ENCODE measurements at regions not wholly inside any gene's neighbourhood (a gene's known extent, or its start where the extent isn't known, plus 50 kb on each side); places are given as distances from the start of the nearest gene placed in this dataset.

DNA sequence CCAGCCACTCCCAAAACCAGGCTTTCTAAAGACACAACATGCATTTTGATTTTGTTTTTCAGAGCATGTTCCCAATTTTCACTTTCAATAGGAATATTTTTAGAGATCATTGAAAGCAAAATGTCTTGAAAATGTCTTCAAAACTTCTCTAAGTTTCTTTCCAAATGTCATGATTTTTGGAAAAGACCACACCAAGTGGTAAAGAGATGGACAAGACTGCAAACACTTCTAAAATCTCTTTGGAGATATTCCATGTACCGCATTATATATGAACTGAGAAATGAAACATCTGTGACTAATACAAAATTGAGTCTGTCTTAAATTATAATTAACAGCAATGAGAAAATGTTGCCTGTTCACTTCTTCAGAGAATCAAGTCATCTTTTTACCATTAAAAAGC, 418.0 kb upstream of the PKN2 start:
- TF ChIP-seq, protein P1, sequence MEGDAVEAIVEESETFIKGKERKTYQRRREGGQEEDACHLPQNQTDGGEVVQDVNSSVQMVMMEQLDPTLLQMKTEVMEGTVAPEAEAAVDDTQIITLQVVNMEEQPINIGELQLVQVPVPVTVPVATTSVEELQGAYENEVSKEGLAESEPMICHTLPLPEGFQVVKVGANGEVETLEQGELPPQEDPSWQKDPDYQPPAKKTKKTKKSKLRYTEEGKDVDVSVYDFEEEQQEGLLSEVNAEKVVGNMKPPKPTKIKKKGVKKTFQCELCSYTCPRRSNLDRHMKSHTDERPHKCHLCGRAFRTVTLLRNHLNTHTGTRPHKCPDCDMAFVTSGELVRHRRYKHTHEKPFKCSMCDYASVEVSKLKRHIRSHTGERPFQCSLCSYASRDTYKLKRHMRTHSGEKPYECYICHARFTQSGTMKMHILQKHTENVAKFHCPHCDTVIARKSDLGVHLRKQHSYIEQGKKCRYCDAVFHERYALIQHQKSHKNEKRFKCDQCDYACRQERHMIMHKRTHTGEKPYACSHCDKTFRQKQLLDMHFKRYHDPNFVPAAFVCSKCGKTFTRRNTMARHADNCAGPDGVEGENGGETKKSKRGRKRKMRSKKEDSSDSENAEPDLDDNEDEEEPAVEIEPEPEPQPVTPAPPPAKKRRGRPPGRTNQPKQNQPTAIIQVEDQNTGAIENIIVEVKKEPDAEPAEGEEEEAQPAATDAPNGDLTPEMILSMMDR (conservative IDR thresholded peaks at IDR 0.05; ENCODE audit: low read depth, low read length): no peak
- DNase-seq (ENCODE audit: low read depth): no peak
- H3K4me3 ChIP-seq (ENCODE audit: low read depth, low read length): no peak overlapping the region

DNA sequence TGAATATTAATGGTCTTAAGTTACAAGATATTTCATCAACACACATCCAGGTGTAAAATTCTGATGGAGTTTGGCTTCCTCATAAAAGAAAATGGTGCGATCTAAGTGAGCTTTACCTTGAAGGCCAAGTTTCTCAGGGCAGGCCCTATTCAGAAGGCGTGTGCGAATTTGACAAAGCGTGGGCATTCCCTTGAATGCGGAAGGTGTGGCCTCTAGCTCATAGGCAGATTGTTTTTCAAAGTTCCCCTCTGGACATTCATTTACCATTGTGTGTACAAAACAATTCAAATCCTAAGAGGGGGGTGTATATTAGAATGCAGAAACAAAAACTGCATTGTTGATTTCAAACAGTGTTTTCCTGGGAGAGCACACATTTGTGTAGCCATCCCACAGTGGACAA, 411.9 kb upstream of the PKN2 start:
- no peak overlapping the region for H3K4me3 ChIP-seq (ENCODE audit: low read depth, low read length)
- TF ChIP-seq, protein P1 (conservative IDR thresholded peaks at IDR 0.05; ENCODE audit: low read depth, low read length): no peak
- DNase-seq (ENCODE audit: low read depth): no peak

DNA sequence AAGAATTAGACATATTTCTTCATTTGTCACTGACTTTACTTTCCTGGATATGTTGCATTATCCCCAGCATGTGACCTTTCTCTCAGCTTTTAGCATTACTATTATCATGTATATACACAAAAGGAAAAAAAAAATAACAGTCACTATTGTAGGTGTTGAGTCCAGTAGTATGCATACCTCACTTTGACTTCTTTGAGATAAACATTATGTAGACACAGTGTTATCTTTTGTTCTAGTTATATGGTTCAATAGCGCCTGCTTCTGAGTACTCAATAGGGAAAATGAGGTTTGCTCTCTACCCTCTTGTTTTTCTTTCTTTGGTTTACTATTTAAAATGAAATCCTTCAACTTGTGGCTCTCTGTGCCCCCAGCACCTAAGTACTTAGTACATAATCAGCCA, 409.6 kb upstream of the PKN2 start:
- no peak for DNase-seq (ENCODE audit: low read depth)
- TF ChIP-seq, protein P1 (conservative IDR thresholded peaks at IDR 0.05; ENCODE audit: low read depth, low read length): no peak
- no peak overlapping the region for H3K4me3 ChIP-seq (ENCODE audit: low read depth, low read length)

DNA sequence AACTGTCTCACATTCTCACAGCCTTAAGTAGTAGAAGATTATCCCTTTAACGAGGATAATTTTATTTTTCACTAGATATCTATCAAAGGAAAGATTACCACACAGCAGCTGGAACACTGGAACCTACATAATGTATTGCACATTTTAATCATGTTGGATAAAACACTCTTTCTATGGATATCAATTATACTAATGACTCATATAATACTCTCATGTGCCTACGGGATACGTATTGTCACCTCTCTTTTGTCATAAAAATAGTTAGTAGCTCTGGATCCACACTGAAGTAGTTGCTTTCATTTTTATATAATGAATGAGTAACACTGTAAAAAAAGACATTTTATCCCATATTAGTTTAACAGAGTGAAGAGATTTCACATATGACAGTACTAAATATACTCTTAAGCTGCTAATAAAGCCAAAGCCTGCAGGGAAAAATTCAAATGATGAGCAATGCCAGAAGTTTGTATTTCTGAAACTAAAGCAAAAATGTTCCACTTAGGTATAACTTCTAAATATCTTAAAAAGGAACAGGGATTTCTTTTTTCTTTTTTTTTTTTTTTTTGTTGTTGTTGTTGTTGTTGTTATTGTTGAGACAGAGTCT, 408.7 kb upstream of the PKN2 start:
- no peak for DNase-seq (ENCODE audit: low read depth)
- TF ChIP-seq, protein P1 (conservative IDR thresholded peaks at IDR 0.05; ENCODE audit: low read depth, low read length): no peak
- no peak overlapping the region for H3K4me3 ChIP-seq (ENCODE audit: low read depth, low read length)

DNA sequence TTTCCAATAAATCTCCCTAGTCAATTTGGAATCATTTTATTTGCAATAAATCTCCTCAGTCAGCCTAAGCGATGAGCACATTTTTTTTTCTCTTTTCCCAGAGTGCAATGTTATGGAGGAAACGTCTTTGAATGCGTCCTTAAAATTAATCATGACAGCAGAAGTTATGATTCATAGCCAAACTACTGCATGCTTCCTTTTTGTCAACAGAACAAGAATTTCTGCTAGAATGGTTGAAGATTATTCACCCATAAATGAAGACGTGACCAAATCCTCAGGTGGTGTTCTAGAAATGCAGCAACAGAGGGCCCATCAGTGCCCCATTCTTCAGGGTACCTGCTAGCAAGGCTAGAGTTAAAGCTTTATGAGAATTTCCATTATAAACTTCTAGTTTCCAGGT, 407.9 kb upstream of the PKN2 start:
- DNase-seq (ENCODE audit: low read depth): peak; percentile 25
- TF ChIP-seq, protein P1 (conservative IDR thresholded peaks at IDR 0.05; ENCODE audit: low read depth, low read length): no peak
- no peak overlapping the region for H3K4me3 ChIP-seq (ENCODE audit: low read depth, low read length)

DNA sequence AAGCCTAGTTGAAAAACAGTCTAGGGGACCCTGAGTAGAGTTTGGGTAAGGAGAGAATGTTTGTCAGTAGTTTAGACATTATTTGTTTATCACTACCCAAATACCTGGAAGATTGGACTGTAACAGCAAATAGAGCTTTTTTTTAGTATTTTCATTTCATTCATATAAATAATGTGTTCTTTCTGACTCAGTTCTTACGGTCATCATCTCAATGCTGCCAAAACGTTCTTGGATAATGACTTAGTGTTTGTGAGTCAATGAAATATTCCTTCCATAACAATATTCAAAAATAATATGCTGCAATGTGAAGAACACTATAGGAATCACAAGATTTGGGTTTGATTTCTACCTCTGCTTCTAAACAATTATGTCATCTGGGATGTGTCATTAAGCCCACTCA, 400.0 kb upstream of the PKN2 start:
- H3K4me3 ChIP-seq (ENCODE audit: low read depth, low read length): no peak overlapping the region
- DNase-seq (ENCODE audit: low read depth): no peak
- TF ChIP-seq, protein P1 (conservative IDR thresholded peaks at IDR 0.05; ENCODE audit: low read depth, low read length): no peak

DNA sequence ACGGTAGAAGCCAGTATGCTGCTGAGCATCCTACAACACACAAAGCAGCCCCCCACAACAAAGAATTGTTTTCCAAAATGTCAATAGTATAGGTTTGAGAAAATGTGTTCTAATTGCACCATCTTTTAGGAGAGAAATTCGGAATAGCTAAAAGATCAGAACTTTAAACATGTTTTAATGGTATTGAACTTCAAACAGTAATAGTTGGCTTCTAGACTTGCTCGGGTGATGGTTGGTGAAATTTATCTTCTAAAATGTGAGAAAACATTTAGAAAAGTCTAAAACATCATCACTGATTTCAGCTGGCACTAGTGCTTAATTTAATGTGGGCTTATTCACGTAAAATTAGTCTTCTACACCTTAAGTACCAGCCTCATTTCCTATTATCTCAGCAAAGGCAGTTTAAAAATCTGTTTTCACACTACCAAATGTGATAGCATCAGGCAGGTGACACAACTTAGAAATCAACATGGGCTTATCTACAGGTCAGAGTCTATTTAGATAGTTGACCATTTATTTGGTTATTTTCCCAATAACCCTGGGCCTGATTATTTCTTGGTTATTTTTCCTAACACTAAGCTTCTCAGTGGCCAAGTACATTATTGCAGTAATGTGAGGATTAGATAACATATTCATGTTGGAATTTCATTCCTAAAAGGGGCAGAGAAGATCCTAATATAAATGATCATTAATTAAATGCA, 399.3 kb upstream of the PKN2 start:
- H3K4me3 ChIP-seq (ENCODE audit: low read depth, low read length): no peak overlapping the region
- DNase-seq (ENCODE audit: low read depth): no peak
- TF ChIP-seq, protein P1 (conservative IDR thresholded peaks at IDR 0.05; ENCODE audit: low read depth, low read length): no peak
